ENCODE measurements at regions not wholly inside any gene's neighbourhood (a gene's known extent, or its start where the extent isn't known, plus 50 kb on each side); places are given as distances from the start of the nearest gene placed in this dataset.

DNA sequence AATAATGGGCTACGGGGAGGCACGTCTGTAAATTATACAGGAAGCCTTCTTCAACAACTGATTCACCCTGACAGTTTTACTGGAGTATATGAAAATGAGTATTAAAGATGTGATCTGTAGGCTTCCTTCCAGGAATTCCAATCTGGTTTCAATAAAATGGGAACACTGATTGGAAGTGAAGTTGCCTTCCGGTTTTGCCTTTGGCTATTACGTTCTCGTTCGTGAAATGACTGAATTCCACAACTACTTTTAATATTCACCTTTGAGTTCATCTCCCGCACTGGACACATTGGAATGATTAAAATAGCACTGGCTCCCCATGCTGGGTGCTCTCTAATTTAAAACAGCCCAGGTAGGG, 350.1 kb upstream of the MKI67 start:
- TF ChIP-seq, protein P1, sequence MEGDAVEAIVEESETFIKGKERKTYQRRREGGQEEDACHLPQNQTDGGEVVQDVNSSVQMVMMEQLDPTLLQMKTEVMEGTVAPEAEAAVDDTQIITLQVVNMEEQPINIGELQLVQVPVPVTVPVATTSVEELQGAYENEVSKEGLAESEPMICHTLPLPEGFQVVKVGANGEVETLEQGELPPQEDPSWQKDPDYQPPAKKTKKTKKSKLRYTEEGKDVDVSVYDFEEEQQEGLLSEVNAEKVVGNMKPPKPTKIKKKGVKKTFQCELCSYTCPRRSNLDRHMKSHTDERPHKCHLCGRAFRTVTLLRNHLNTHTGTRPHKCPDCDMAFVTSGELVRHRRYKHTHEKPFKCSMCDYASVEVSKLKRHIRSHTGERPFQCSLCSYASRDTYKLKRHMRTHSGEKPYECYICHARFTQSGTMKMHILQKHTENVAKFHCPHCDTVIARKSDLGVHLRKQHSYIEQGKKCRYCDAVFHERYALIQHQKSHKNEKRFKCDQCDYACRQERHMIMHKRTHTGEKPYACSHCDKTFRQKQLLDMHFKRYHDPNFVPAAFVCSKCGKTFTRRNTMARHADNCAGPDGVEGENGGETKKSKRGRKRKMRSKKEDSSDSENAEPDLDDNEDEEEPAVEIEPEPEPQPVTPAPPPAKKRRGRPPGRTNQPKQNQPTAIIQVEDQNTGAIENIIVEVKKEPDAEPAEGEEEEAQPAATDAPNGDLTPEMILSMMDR (conservative IDR thresholded peaks at IDR 0.05; ENCODE audit: low read depth, low read length), result no peak
- no peak for DNase-seq (ENCODE audit: low read depth)
- H3K4me3 ChIP-seq (ENCODE audit: low read depth, low read length), result no peak overlapping the region

DNA sequence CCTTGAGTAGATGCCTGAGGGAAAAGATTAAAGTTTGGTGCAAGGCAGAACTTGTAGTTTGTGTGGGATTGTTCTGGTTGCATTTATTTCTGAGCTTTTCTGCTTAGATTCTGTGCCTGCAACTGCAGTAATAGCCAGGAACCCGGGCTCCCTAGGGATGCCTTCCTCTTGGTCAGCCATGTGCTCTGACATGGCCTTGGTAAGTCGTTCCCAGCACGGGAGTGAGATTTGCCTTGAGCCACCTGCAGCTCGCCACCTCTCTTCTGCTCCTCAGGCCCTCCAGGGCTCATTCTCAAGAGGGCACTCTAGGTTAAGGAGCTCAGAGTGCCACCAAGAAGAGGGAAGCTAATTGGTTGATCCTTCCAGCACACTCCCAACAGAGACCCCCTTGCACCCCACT, 350.6 kb upstream of the MKI67 start:
- no peak overlapping the region for H3K4me3 ChIP-seq (ENCODE audit: low read depth, low read length)
- TF ChIP-seq, protein P1 (conservative IDR thresholded peaks at IDR 0.05; ENCODE audit: low read depth, low read length), result no peak
- DNase-seq (ENCODE audit: low read depth), result no peak

DNA sequence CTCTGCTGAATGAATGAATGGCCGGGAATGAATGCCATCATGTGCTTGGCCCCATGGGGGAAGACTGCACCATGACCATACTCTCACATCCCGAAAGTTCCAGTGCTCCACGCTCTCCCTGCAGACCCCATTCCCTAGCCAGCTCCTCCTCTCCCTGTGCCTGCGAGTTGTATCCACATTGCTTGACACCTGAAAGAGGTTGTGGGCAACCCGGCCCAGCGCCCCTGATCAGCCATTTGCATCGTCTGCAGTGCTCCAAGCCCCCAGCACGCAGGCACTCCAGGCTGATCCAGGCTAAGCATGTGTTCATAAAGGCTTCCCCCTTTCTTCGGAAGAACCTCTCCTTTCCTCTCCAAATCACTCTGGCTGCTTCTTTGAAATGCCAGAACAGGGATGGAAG, 354.4 kb upstream of the MKI67 start:
- TF ChIP-seq, protein P1 (conservative IDR thresholded peaks at IDR 0.05; ENCODE audit: low read depth, low read length), result no peak
- DNase-seq (ENCODE audit: low read depth), result no peak
- no peak overlapping the region for H3K4me3 ChIP-seq (ENCODE audit: low read depth, low read length)

DNA sequence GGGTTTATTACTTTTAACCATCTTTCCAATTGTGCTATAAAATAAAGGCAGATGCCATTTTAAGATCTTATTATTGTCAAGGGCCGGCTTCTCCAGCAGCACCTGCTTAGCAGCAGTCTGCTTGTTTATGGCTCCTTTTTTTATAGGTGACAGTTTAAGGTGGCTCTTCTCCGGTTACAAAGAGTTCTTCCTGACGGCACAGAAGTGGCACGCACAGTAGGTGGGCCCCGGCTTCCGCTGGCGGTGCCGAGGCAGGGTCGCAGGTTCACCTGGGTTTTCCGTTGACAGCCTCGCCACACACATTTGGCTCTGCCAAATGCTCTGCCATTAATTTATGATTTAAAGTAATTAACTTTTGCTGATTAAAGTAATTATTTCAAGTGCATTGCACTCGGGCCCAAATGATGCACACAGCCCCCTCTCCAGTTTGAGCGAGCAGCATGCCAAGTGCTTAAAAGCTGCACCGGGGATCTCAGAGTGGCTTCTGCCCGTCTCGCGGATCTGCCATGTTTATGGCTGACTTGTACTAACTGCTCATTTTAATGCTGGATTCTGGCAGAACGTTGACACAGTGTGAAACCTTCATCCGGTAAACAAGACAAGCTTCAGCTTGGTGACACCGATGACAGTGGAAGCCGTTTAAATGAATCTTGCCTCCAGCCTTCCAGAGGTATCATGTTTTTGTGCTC, 355.1 kb upstream of the MKI67 start:
- no peak for DNase-seq (ENCODE audit: low read depth)
- H3K4me3 ChIP-seq (ENCODE audit: low read depth, low read length), result no peak overlapping the region
- TF ChIP-seq, protein P1 (conservative IDR thresholded peaks at IDR 0.05; ENCODE audit: low read depth, low read length), result no peak

DNA sequence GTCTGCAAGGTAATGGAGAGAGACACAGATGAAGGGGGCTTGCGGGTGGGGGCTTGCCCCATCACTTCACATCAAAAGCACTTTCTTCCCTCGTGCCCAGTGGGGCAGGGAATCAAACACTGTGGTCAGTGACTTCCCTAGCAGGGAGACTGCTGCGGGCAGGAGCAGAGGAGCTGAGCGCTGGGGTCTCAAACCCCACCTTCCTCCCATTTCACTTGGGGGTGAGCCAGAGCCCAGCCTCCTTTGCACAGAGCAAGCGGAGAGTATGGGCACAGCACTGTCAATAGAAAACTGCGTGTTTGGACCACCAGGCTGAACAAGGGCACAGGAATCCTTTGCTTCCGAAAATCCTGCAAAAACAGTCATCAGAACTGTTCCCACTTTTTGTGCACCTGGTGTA, 355.8 kb upstream of the MKI67 start:
- no peak for DNase-seq (ENCODE audit: low read depth)
- H3K4me3 ChIP-seq (ENCODE audit: low read depth, low read length), result no peak overlapping the region
- TF ChIP-seq, protein P1 (conservative IDR thresholded peaks at IDR 0.05; ENCODE audit: low read depth, low read length), result no peak

DNA sequence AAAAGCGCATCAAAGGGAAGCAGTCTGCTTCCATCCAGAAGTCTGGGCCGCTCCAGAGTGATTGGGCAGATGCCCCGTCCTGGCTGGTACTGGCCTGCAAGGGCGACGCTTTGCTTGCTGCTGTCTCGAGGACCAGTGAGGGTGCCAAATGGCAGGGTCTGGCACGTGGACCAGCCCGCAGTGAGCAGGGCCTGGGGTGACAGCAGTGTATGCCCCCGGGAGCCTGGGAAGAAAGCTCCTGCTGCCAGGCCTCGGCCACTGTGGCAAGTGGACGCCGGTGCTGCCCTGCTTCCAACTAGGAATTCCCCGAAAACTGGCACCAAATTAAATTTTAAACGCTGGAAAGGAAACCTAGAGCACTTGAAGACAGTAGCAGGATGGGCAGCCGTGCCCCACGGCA, 357.0 kb upstream of the MKI67 start:
- TF ChIP-seq, protein P1 (conservative IDR thresholded peaks at IDR 0.05; ENCODE audit: low read depth, low read length), result no peak
- no peak overlapping the region for H3K4me3 ChIP-seq (ENCODE audit: low read depth, low read length)
- no peak for DNase-seq (ENCODE audit: low read depth)

DNA sequence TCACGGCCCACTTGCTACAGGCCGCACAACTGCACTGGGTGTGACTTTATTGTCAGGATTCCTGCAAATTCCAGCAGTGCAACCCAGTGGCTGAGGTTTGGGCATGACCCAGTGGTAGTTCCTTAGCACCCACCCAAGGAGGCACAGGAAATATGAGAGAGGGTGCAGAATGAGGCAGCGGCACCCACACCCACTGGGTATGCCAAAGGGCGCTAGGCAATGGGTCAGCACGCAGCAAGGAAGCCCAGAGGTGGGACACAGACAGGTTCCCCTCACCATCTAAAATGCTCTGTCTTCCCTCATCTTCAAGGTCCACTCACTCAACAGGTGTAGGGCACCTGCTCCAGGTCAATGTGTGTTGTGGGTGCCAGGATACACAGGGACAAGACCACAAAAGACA, 357.8 kb upstream of the MKI67 start:
- DNase-seq (ENCODE audit: low read depth), result no peak
- no peak overlapping the region for H3K4me3 ChIP-seq (ENCODE audit: low read depth, low read length)
- TF ChIP-seq, protein P1 (conservative IDR thresholded peaks at IDR 0.05; ENCODE audit: low read depth, low read length), result no peak
